Keratinocyte (primary cell): ENCODE measurements at regions not wholly inside any gene's neighbourhood (a gene's known extent, or its start where the extent isn't known, plus 50 kb on each side); places are given as distances from the start of the nearest gene placed in this dataset.

Source experiments
- CTCF ChIP-seq, 3 experiments: IDR thresholded peaks in 1 of 3; conservative IDR thresholded peaks in 1 of 3; optimal IDR thresholded peaks in 1 of 3; 2 replicates in 2 of 3; 3 replicates in 1 of 3; pipeline versions ENCODE3 to v1.5.1; 2011; ENCODE audit warnings: low read length in 3 of 3, mild to moderate bottlenecking in 3 of 3, moderate library complexity in 2 of 3, control low read depth in 1 of 3, inconsistent platforms in 1 of 3; ENCODE audit not compliant: insufficient read depth in 2 of 3; ENCODE audit errors: extremely low read depth in 1 of 3
- EZH2 ChIP-seq: IDR thresholded peaks from one replicate; pipeline ENCODE4 v1.6.1; 2012; ENCODE audit warnings: inconsistent platforms, mild to moderate bottlenecking, low read length, moderate library complexity

- no peak for TF ChIP-seq CTCF (optimal IDR thresholded peaks at IDR 0.05 in 1 of 3, IDR thresholded peaks at IDR 0.05 in 1 of 3, conservative IDR thresholded peaks at IDR 0.05 in 1 of 3; ENCODE audit: extremely low read depth in 1 of 3, insufficient read depth in 2 of 3, low read length in 3 of 3)
- no peak for TF ChIP-seq EZH2
These were observed 75.2 kb upstream of the SCAF11 start for GRCh38 chr12:46065412-46066166.
